SIG-M5 (cell line): ENCODE measurements at regions not wholly inside any gene's neighbourhood (a gene's known extent, or its start where the extent isn't known, plus 50 kb on each side); places are given as distances from the start of the nearest gene placed in this dataset.

Experiments
- DNase-seq: peaks from one replicate; lab custom pipeline; 2025; lab: John Stamatoyannopoulos, UW

DNA sequence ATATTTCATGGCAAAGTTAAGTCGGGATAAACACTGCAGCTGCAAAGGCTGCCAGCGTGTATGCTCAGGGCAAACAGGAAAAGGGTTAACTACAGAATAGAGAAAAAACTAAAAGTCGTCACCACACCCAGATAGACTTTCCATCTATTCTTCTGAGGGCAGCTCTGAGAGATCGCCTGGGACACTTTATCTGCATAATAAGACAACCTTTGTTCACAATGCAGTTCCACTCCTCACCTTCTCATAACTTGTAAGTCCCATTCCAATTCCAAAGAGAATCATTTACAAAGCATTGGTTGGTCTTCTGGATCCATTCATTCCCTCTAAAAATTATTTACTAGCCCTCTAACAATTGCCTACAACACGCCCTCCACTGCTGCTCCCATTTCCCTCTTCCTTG is 437.4 kb downstream of the RND3 start:
- no peak for DNase-seq

DNA sequence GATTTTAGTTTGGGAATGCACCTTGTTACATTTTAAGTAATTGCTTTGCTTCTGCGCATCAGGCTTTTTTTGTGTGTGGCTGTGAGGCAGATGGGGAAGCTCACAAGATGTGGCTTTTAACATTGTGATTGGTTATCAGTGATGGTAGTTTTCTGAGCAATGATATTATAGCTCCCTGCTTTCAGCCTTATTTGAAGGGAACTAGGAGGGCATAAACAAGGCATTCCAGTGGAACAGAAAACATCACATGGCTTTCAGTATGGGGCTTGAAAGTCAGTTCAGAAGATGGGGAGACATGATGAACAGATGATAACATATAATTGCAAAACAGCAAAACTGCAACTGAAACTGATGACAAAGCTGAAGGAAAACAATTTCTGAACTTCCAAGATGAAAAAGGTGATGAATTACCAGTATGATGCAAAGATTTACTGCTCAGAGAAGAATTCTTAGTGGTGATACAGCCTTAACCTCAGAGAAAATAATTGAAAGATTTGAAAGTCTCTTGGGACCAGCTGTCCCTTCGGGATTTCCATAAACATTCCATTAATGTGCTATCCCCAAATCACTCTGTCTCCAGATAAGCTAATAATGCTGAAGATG is 439.7 kb downstream of the RND3 start:
- DNase-seq = no peak

DNA sequence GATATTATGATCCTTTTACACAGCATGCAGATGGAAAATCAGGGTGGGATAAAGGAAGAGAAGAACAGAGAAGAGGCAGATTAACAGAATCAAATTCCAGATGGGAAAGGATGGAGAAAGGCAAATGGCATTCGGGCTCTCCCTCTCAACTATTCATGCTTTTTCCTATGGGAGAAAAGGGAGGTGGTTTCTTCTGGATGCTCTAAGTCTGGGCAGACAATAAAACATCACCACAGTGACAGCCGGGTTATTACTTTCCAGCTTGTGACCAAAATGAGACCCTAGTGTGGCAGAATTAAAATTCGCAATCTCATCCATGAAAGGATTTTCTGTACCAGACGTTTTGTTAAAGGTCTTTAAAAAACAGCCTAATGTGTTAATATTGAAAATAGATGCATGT is 440.7 kb downstream of the RND3 start:
- no peak for DNase-seq

DNA sequence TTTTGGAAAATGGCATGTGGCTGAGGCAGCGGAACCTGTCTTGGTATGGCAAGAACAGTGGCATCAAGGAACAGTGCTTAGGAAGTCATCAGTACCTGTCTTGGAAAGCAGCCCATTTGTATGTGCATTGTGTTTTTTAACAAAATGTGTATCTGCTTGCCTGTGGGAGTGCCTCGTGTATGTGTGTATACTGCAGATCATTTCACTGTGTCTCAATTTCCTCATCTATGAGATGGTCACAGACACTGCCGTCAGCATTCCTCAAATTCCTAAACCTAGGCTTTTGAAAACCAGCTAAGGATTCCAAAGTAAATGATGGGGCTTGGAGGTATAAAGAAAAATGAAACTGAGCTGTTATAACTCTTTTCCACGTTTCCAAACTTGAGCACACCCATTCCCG is 441.3 kb downstream of the RND3 start:
- no peak for DNase-seq

DNA sequence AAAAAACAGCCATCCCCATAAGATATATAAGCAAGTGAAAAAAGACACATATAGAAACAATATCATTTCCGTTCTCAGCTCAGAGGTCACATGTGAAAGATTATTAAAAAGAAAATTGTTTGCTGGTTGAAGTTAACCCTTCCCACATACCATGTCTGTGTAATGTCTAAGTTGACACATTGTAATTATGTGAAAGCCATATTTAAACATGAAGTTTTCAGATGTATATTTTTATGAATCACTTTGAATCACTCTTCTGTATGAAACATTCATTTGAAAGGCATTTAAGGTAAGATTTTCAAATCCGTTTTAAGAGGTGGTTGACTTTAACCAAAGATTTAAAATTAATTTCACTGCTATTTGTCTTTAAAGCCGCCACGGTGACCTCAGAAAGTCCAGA is 441.9 kb downstream of the RND3 start:
- DNase-seq = no peak

DNA sequence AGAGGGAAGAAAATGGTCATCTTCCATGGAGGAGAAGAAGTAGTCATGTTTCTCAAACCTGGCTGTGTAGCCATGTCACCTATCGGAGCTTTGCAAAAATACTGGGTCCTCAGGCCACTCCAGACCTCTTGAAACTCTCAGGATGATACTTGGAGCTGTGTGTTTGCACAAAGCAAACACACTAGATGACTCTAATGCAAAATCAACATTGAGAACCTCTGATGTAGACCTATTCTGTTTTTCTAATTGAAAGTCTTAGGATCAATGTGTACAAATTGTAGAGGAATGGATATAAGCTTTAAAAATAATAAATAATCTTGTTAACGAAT is 444.3 kb downstream of the RND3 start:
- no peak for DNase-seq

DNA sequence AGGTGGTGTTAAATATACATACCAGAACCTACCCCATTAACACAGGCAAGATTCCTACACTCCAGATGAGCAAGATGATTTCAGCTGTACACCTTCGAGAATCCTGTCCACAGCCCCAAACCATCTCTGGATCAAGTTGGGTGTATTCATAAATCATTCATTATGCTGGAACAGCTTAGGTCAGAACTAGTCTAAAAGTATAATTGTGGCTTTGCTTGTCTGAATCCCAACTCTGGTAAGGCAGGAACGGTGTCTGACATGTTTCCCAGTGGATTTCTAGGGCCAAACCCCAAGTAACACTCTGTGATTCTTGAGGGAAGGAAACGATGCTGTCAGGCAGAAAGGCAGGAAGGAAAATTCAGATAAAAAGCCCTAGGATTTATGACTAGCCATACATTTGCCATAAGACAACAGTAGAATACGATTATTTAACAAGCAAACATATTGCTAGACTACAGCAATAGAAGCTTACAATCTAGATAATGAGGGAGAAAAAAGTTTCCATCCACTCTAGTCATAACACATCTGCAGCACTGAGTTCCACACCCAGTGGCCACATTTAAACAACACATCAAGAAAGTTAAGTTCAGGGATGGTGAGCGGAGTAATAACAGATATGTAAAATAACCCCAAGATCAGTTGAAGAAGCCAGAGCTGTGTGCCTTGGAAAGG is 444.8 kb downstream of the RND3 start:
- DNase-seq = no peak

DNA sequence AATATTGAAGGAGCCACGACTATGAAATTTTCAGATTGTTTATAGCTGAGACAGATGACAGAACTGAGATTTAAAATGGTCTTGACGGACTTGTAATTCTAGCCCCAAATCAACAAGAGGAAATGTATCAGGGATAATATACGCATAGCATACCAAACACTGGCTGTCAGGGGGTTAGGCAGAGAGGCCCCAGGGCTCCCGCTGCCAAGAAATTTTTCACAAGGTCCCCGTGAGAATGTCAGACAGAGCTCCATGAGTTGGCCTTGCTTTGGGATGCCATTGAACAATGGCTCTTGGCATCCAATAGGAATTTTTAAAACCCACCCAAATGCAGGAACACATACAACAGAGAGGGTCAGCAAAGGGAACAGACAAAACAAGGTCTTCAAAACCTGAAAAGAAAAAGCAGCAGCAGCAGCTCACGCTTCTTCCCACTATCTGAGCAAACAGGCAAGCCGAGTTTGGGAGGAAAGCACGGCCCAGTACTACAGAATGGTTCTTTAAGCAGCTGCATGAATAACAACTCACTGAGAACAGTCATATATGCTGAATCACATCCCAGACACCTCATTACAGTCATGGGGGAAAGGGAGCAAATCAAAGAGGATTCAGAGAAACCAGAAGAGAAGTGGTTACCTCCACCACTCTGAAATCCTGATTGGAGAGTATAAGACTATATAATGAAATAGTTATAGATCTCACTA is 445.6 kb downstream of the RND3 start:
- DNase-seq = no peak

DNA sequence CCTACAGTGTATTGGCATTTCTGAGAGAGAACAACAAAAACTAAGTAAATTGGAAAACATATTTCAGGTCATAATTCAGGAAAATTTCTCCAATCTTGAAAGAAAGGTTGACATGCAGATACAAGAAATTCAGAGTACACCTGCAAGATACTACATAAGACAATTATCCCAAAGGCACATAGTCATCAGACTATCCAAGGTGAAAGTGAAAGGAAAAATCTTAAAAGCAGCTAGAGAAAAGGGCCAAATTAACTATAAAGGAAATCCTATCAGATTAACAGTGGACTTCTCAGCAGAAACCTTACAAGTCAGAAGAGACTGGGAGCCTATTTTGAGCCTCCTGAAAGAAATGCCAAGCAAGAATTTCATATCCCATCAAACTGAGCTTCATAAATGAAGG is 449.0 kb upstream of the MMADHC start:
- no peak for DNase-seq

DNA sequence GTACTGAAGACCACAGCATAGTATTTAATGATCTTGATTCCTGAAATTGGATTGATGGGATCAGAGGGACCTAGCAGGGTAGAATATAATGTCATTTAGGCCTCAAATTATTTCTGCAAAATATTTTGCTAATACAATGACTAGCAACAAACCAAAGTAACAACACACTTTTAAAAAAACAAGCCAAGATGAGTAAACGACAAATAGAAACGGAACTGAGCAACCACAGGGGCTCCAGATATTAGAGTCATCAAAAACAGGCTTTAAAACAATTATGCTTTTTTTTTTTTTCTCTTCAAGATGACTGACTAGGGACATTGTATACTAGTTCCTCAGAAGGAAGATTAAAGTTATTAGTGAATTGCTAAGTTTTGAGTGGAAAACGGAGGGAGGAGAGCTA is 447.1 kb upstream of the MMADHC start:
- DNase-seq = no peak

DNA sequence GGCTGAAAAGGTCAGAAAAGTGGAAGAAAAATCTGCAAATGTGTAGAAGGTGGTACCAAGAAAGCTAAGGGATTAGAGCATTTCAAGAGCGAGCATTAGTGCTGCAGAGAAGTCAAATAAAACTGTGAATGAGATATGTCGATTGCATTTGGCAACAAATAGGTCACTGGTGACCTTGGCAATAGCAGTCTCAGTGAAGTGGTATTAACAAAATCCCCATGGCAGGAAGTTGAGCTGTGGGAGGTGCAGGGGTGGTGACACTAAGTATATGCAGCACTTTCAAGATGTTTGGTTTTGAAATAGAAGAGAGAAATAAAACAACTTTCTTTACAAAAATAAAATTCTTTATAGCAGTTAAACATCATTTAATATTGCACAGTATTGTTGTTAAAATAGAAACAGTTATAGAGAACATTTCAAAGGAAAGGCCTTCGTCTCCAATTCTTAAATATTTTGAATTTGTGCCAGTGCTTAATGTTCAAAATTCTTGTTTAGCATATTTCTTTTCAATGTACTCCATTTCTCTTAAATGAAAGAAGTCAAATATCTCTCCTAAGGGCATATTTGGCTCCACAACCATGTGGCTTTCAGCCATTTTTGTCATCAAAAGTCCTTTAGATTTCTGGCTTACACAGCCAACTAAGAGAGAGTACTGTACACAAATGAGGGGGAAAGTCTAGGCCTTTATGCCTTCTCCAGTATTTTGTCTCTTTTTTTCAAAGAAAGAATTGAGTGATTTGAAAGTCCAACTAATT is 443.0 kb upstream of the MMADHC start:
- no peak for DNase-seq

DNA sequence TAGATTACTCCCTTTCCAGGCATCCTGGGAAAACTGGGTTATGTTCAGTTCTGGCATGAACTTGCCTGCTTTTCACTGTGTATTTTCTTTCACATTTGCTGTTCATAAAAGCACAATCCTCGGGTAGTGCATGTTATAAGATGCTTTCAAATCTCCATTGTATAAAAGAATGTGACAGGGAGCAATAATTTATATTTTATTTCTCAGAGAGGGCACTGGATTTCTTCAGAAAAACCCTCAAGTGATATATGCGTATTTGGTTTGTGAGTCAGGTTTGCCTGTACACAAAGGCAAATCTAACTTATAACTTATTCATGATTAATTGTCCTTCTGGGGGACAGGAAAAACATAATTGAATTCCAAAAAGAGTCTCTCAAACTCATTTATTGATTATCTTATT is 440.7 kb upstream of the MMADHC start:
- DNase-seq = no peak

DNA sequence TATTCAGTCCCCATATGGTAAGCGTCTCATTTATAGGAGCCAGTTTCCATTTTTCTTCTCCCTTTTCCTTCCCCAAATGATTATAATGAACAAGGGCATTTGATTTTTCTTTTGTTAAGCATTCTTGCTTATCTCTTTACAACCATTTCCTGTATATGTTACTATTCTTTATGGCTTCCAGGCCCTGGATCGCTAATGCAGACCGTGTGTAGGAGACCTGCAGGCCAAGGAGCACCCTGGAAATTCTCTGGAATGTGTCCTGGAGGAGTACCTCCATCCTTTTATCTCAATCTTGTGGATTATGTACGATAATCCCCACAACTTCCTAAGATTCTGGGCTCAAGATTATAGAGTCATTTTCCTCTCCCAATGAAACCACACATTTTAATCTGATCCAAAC is 439.6 kb upstream of the MMADHC start:
- DNase-seq = no peak

DNA sequence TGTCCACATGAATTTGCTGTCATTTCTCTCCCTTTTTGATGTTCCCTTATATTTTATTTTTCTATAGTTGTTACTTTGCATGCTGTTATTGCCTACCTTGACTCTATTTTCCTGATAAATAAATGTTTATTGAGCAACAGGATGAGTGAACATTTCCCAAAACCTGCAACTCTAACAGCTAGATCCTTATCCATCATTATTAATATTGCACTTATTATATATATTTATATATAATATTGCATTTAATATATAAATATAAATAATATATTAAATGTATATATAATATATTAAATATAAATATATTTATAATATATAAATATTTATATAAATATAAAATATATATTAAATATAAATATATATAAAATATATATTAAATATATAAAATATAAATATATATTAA is 436.1 kb upstream of the MMADHC start:
- no peak for DNase-seq

DNA sequence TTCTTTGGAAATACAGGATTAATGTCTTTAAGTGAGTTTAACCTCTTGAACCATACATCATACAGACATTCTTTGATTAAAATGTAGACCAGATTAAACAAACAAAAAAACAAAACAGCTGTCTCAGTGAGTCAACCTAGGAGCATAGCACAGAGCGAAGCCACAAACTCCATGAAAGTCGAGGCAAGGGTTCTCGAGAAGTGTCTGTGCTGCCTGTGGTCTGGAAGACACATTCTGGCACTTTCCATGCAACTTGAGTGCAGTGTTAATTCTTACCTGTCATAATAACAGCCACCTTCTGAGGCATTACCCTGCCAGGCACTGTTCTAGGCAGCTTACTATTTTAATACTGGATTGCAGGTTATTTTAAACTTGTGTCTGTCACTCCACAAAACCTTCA is 435.5 kb upstream of the MMADHC start:
- DNase-seq = no peak

DNA sequence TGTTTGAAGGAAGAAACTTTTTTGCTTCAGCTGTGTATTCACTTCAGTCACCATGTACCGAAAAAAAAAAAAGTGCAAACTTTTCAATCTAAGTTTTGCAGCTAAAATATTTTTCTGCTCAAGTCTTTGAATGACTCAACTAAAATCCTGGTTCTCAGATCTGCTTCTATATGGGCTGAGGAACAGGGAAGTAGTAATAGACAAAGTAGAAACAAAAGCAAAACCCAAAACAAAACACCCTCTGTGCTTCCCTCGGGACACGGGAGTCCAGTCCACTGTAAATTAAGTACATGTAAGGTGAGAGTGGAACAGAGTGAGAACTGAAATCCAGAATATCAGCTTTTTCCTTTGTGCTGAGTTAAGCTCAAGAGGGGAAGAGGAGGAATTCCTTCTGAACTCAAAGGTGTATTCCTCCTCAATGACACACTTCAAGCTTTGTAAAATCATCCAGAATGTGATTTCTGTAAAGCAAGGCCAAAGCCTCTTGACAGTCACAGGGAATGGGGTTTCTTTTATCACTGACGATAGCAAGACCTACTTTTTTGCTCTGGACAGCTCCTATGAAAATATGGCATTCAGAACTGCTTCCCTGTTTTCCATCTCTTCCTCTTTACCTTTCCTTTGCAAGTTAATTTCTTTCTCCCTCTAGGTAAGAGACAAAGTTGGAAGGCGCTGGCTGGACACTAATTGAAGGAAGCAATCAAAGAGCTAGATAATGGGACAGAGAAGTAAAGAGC is 433.5 kb upstream of the MMADHC start:
- no peak for DNase-seq

DNA sequence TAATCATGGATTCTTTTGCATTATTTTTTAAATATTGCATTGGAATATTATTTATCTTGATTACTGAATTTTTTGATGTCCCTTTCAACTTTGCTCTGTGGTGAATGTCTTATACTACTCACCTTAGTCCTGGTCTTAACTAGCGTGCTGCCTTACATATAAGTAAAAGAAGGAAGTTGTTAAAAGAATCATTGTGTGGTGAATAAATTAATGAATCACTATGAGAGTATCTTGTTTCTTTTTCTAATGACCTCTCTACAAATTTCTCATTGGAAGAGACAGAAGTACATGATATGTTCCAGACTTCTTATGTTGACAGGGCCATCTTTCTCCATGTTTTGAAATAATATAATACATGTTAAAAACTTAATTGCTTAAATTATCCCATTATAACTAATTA is 432.6 kb upstream of the MMADHC start:
- DNase-seq = no peak

DNA sequence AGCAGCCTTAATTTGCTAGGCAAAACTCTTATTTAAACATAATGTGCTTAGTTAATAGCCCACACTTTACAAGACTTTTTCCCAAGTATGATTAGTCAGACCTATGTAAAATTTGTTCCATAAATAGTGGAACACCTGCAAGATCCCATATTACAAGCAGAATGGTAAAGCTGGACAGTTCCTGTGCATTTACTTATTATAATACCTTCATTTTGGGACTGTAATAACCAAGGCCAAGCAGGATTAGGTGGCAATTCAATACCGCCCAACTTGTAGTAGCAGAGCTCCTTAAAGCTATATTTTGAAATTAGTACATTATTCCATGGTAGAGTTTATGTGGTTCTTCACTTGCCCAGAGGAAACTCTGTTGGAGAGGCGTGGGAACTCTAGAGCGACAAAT is 431.5 kb upstream of the MMADHC start:
- DNase-seq = no peak

DNA sequence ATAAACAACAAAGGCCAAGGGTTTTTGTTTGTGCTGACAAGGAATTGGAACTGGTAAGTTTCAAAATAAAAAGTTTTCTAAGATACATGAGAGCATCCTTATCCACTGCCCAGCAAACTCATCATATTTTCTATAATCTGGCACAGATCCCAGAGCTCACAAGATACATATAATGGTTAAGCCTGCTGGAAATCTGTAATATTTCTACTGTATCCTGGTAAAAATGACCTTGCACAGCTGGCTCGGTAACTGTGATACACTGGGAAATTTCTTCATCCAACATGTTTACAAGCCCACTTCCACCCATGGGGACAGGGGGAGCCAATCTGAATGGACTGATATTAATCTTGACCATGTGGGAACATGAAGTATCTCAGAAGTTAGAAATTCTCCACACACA is 425.4 kb upstream of the MMADHC start:
- no peak for DNase-seq

DNA sequence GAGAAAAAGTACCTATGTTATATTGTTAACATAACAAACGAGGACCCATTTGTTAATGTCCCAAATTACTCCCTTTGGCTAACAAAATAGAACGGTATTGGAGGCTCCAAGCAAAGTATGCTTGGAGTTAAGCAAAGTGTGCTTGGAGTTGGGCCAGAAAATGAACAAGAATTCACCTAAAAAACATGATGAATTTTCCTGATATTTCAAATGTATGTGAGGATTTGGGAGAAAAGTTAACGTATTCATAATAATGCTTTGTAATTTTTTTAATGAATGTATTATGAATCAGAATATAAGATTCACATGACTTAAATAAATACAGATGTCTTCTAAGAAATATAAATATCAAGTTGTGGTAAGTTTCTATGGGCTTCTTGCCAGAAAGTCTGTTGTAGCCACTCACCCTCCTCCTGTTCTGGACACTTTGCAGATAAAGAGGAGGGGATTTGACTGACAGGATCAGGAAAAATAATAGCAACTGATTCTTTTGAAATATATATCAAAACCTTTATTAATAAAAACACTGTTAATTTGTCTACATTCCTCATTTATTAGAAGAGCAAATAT is 423.7 kb upstream of the MMADHC start:
- DNase-seq = no peak

DNA sequence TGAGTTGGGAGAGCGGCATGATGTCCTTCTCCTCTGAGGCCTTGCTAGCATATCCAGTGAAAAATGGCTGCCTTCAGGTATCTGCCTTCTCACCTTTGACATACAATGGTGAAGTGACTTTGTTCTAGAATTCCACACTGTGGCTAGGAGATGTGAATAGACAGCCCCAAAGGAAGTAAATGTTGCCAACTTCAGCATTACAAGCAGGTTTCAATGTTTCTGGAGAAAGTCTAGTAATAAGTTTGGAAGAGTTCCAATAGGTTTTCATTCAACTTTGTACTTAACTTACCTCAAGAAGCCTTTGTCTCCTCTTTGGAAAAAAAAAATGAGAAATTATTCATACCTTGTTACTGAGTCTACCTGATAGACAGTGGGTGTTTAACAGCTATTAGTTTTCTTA is 421.3 kb upstream of the MMADHC start:
- no peak for DNase-seq

DNA sequence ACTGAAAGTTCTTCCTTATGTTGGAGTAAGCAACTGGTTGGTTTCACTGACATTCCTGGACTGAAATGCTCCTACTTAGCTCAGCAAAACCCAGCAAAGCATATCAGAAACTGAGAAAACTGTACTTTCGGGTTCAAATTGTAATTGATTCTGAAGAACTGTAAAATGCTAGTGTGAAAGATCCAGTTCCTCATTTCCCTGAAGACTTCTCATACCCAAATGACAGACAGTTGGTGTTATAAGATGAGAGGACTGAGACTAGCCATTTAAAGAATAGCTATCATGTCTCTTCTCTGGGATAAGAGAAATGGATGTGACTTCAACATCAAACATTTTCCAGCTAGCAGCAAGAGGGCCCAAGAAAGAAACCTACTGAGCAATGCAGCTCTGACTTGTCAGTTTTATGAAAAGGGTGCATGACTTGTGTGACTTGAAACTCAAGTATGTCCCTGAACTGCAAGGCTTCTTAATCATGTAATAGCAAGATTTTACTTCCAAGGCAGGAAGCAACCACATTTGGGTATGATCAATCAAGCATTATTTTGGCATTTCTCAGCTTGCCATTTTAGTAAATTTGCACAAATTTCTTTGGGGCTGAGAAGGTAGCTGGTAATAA is 420.3 kb upstream of the MMADHC start:
- DNase-seq = no peak
